C4-2B (cell line): ENCODE measurements at regions not wholly inside any gene's neighbourhood (a gene's known extent, or its start where the extent isn't known, plus 50 kb on each side); places are given as distances from the start of the nearest gene placed in this dataset.

ENCODE experiments used
- ZFX ChIP-seq: fragments of 450-650 bp; IDR thresholded peaks from 2 replicates; pipeline ENCODE4 v1.6.1; 2017
- TF ChIP-seq, protein P1 (sequence below): fragments of 450-650 bp; conservative IDR thresholded peaks from 2 replicates; pipeline ENCODE4 v1.5.1; 2017; ENCODE audit warnings: mild to moderate bottlenecking

DNA sequence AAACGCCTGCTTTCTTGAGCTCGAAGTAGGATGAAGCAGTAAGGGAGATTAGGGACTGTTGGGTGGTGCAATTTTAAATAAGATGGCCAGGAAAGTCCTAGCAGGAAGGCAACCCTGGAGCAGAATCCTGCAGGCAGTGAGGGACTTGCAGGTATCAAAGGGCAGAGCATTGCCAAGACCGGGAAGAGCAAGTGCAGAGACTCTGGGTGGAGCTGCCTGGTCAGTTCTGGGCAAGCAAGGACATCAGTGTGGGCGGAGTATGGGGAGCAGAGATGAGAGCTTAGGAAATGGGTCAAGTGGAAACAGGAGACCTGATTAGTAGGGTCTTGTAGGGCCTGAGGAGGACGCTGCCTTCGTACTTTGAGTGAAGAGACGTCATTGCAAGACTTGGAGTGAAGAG is 64.4 kb upstream of the NCK2 start:
- TF ChIP-seq, protein P1, sequence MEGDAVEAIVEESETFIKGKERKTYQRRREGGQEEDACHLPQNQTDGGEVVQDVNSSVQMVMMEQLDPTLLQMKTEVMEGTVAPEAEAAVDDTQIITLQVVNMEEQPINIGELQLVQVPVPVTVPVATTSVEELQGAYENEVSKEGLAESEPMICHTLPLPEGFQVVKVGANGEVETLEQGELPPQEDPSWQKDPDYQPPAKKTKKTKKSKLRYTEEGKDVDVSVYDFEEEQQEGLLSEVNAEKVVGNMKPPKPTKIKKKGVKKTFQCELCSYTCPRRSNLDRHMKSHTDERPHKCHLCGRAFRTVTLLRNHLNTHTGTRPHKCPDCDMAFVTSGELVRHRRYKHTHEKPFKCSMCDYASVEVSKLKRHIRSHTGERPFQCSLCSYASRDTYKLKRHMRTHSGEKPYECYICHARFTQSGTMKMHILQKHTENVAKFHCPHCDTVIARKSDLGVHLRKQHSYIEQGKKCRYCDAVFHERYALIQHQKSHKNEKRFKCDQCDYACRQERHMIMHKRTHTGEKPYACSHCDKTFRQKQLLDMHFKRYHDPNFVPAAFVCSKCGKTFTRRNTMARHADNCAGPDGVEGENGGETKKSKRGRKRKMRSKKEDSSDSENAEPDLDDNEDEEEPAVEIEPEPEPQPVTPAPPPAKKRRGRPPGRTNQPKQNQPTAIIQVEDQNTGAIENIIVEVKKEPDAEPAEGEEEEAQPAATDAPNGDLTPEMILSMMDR: no peak
- no peak for TF ChIP-seq ZFX
